K562 (cell line): ENCODE measurements at regions not wholly inside any gene's neighbourhood (a gene's known extent, or its start where the extent isn't known, plus 50 kb on each side); places are given as distances from the start of the nearest gene placed in this dataset.

Source experiments
- ATAC-seq: fragments of 200-7000 bp; cut with Tn5 transposase; 3 replicates; pipeline ENCODE4 v1.9.1; 2020; ENCODE audit warnings: moderate library complexity
- BruUV-seq: library from RNA; stranded (reverse); fragments of 400-500 nt; replicated peaks from 2 replicates; lab custom pipeline; 2021; lab: Mats Ljungman, UMichigan
- CTCF ChIA-PET: fragments of 300-600 bp; formaldehyde crosslinking; extraction: SDS; loops from one replicate; lab custom pipeline; 2021; ENCODE audit warnings: low intra/inter-chr PET ratio; lab: Yijun Ruan, JAX
- POLR2A ChIA-PET: fragments of 300-600, 350-650 bp; sonication (Branson Sonifier 250); formaldehyde crosslinking; extraction: SDS; loops from one replicate; lab custom pipeline; 2021; ENCODE audit warnings: antibody characterized with exemption, inconsistent platforms; lab: Yijun Ruan, JAX
- DNase-seq, 4 experiments: peaks; one replicate each; pipeline versions ENCODE4 v3.0.0 to v3.0.0-alpha.2; 2011 to 2018; ENCODE audit warnings: low spot score in 3 of 4, mixed read lengths in 3 of 4; ENCODE audit errors: extremely low read depth in 1 of 4
- FAIRE-seq: peaks from 2 replicates; lab custom pipeline; 2011; peaks lifted over from hg19 to GRCh38; lab: Jason Lieb, UNC
- H2AFZ ChIP-seq: 2 replicates; pipeline ENCODE4 v1.6.0; 2011; ENCODE audit warnings: low read depth, low read length, control low read depth, inconsistent platforms
- H3K27ac ChIP-seq: fragments of 200-600 bp; 3 replicates; pipeline ENCODE4 v1.8.0; 2011; ENCODE audit warnings: low read depth, mild to moderate bottlenecking, control low read depth, inconsistent platforms, low read length, moderate library complexity, mixed read lengths; ENCODE audit errors: extremely low read depth
- H3K27me3 ChIP-seq, 2 experiments: fragments of 300-600 bp in 1 of 2; 2 replicates in 1 of 2; 3 replicates in 1 of 2; pipeline versions ENCODE4 v1.6.0 to v1.8.0; 2011; ENCODE audit warnings: inconsistent platforms in 2 of 2, low read length in 2 of 2, mild to moderate bottlenecking in 1 of 2, mixed read lengths in 1 of 2, moderate library complexity in 1 of 2; ENCODE audit not compliant: control insufficient read depth in 2 of 2, insufficient read depth in 2 of 2
- H3K36me3 ChIP-seq: fragments of 300-600 bp; 3 replicates; pipeline ENCODE4 v1.8.0; 2011; ENCODE audit warnings: mild to moderate bottlenecking, low read length, inconsistent platforms; ENCODE audit not compliant: control insufficient read depth, insufficient read depth
- H3K4me1 ChIP-seq, 2 experiments: fragments of 200-600 bp in 1 of 2; replicated peaks in 1 of 2; 2 replicates in 1 of 2; 3 replicates in 1 of 2; pipeline versions ENCODE4 v1.5.1 to v1.8.0; 2011; ENCODE audit warnings: inconsistent platforms in 2 of 2, low read length in 2 of 2, mild to moderate bottlenecking in 1 of 2, mixed read lengths in 1 of 2, moderate library complexity in 1 of 2; ENCODE audit not compliant: control insufficient read depth in 2 of 2, insufficient read depth in 2 of 2
- H3K4me2 ChIP-seq: 2 replicates; pipeline ENCODE4 v1.6.1; 2011; ENCODE audit warnings: low read length, control low read depth, inconsistent platforms, mixed read lengths; ENCODE audit not compliant: insufficient read depth
- H3K4me3 ChIP-seq: fragments of 200-600 bp; sonication (generic), shearing (Covaris generic); 2 replicates; pipeline ENCODE4 v1.5.1; 2016; ENCODE audit warnings: control low read depth, inconsistent platforms
- H3K79me2 ChIP-seq: fragments of 200-600 bp; 3 replicates; pipeline ENCODE4 v1.8.0; 2011; ENCODE audit warnings: low read length, inconsistent platforms; ENCODE audit not compliant: control insufficient read depth, insufficient read depth
- H3K9ac ChIP-seq, 2 experiments: 2 replicates each; pipeline versions ENCODE4 v1.6.0 to v1.6.1; 2011; ENCODE audit warnings: low read depth in 2 of 2, low read length in 2 of 2, control low read depth in 1 of 2, inconsistent platforms in 1 of 2, mild to moderate bottlenecking in 1 of 2, mixed read lengths in 1 of 2; ENCODE audit not compliant: insufficient read depth in 1 of 2
- H3K9me1 ChIP-seq: one replicate; pipeline ENCODE4 v1.6.0; 2011; ENCODE audit warnings: inconsistent platforms, mild to moderate bottlenecking, low read length, moderate library complexity; ENCODE audit not compliant: control insufficient read depth, insufficient read depth
- H3K9me3 ChIP-seq: replicated peaks from 2 replicates; pipeline ENCODE4 v1.5.1; 2011; ENCODE audit warnings: low read depth, low read length, inconsistent platforms; ENCODE audit not compliant: control insufficient read depth, insufficient read depth
- H4K20me1 ChIP-seq: replicated peaks from 2 replicates; pipeline ENCODE4 v1.6.1; 2011; ENCODE audit warnings: low read length, inconsistent platforms, mixed read lengths; ENCODE audit not compliant: control insufficient read depth, insufficient read depth
- CHD2 ChIP-seq: IDR thresholded peaks from 2 replicates; pipeline ENCODE4 v1.6.1; 2011; ENCODE audit warnings: low read depth, low read length
- COPS2 ChIP-seq: fragments of 450-650 bp; conservative IDR thresholded peaks from 2 replicates; pipeline ENCODE4 v1.6.1; 2016; ENCODE audit warnings: mild to moderate bottlenecking, moderate library complexity
- DMBX1 ChIP-seq: fragments of 250-450 bp; sonication (Bioruptor Pico); IDR thresholded peaks from 2 replicates; pipeline ENCODE4 v1.8.0; 2022; ENCODE audit warnings: inconsistent platforms, mild to moderate bottlenecking, moderate library complexity, borderline replicate concordance
- HNRNPK ChIP-seq: fragments of 200-400 bp; formaldehyde crosslinking; IDR thresholded peaks from one replicate; pipeline ENCODE4 v1.6.1; 2018; ENCODE audit warnings: mild to moderate bottlenecking, low read depth, low read length; ENCODE audit not compliant: poor library complexity, severe bottlenecking
- ILK ChIP-seq: fragments of 450-650 bp; IDR thresholded peaks from 2 replicates; pipeline ENCODE4 v1.6.1; 2016; ENCODE audit warnings: missing genetic modification characterization, low read depth, mild to moderate bottlenecking, missing compliant biosample characterization, moderate library complexity, borderline replicate concordance
- MAZ ChIP-seq, 2 experiments: fragments of 450-650 bp in 1 of 2; sonication (generic) in 1 of 2; formaldehyde crosslinking; IDR thresholded peaks in 1 of 2; conservative IDR thresholded peaks in 1 of 2; 2 replicates each; pipeline versions ENCODE4 v1.4.0 to v1.5.0; 2020; ENCODE audit warnings: mild to moderate bottlenecking in 1 of 2, missing genetic modification reagents in 1 of 2
- NR3C1 ChIP-seq: sonication (generic); formaldehyde crosslinking; IDR thresholded peaks from 2 replicates; pipeline ENCODE4 v1.8.1; 2022; ENCODE audit warnings: missing genetic modification reagents
- SIX5 ChIP-seq, 2 experiments: IDR thresholded peaks; 2 replicates each; pipeline ENCODE4 v1.6.1; 2011; ENCODE audit warnings: low read length in 2 of 2, borderline replicate concordance in 1 of 2, low read depth in 1 of 2, mild to moderate bottlenecking in 1 of 2, moderate library complexity in 1 of 2; ENCODE audit not compliant: insufficient read depth in 1 of 2
- SMAD1 ChIP-seq: fragments of 150-350 bp; IDR thresholded peaks from 2 replicates; pipeline ENCODE4 v1.6.1; 2014; ENCODE audit warnings: low read length, low read depth; ENCODE audit not compliant: partially characterized antibody
- SNIP1 ChIP-seq: fragments of 450-650 bp; IDR thresholded peaks from 2 replicates; pipeline ENCODE4 v1.7.1; 2017; ENCODE audit warnings: low read depth, mild to moderate bottlenecking
- TRIM24 ChIP-seq, 2 experiments: fragments of 450-650 bp; IDR thresholded peaks; 2 replicates each; pipeline ENCODE4 v1.6.1; 2016
- ZNF146 ChIP-seq: IDR thresholded peaks from one replicate; pipeline ENCODE4 v1.6.1; 2018; ENCODE audit warnings: missing compliant biosample characterization; ENCODE audit not compliant: unreplicated experiment
- ZNF347 ChIP-seq: fragments of 450-650 bp; formaldehyde crosslinking; IDR thresholded peaks from 2 replicates; pipeline ENCODE4 v1.4.0; 2020; ENCODE audit warnings: low read depth, mild to moderate bottlenecking, moderate library complexity
- ZNF589 ChIP-seq: fragments of 200-800 bp; sonication (Bioruptor generic); IDR thresholded peaks from 2 replicates; pipeline ENCODE4 v1.6.1; 2016; ENCODE audit warnings: low read depth, missing genetic modification characterization, missing compliant biosample characterization
- WGBS: fragments of 100-300 bp; shearing (Covaris generic); methylation state at CpG from one replicate; pipeline ENCODE4 v1.1.6; 2016; ENCODE audit warnings: low coverage, mixed read lengths; ENCODE audit not compliant: insufficient coverage; ENCODE audit errors: missing lambda C conversion rate; 5-methylcytosine and 5-hydroxymethylcytosine counted together
- in situ Hi-C: fragments of 300-500 bp; cut with MboI; formaldehyde crosslinking; loops from 4 replicates; pipeline ENCODE4 v1.15.0; 2018; ENCODE audit warnings: inconsistent platforms, mixed read lengths
- intact Hi-C: fragments of 100-400 bp; cut with micrococcal nuclease; formaldehyde crosslinking; loops from 2 replicates; pipeline ENCODE4 v1.14.2; 2022
- TF ChIP-seq, protein P1 (sequence below): fragments of 250-450 bp; sonication (Bioruptor Pico); IDR thresholded peaks from 2 replicates; pipeline ENCODE4 v1.5.0; 2022; ENCODE audit warnings: mild to moderate bottlenecking
- TF ChIP-seq, protein P2 (sequence below), 2 experiments: fragments of 150-350 bp in 1 of 2; IDR thresholded peaks; 2 replicates each; pipeline ENCODE4 v1.6.1; 2012 to 2016; ENCODE audit warnings: low read depth in 2 of 2, low read length in 2 of 2, mild to moderate bottlenecking in 1 of 2, moderate library complexity in 1 of 2
- TF ChIP-seq, protein P3 (sequence below): fragments of 450-650 bp; formaldehyde crosslinking; IDR thresholded peaks from 2 replicates; pipeline ENCODE4 v1.4.0; 2020; ENCODE audit warnings: mild to moderate bottlenecking, moderate library complexity

DNA sequence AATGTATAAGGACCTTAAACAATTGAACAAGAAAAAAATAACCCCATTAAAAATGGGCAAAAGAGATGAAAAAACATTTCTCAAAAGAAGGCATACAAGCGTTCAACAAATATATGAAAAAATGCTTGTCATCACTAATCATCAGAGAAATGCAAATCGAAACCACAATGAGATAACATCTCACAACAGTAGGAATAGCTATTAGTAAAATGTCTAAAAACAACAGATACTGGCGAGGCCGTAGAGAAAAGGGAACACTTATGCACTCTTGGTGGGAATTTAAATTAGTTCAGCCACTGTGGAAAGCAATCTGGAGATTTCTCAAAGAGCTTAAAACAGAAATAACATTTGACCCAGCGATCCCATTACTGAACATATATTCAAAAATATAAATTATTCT lies 769.8 kb upstream of the MGAT4C start:
- Histone ChIP-seq H3K4me3 (no peak overlapping the region), H3K9ac (no peak overlapping the region), H3K9me3 (no peaks in the 10 kb centered on the region; the same call in 1 of the 2 replicates), H3K36me3 (no peaks in the 10 kb centered on the region), H3K4me2 (no peak overlapping the region), H3K27ac (no peak overlapping the region), H3K4me1 (no peaks in the 10 kb centered on the region), H4K20me1 (no peaks in the 10 kb centered on the region), H3K9me1 (no peaks in the 10 kb centered on the region), H3K79me2 (no peaks in the 10 kb centered on the region), H2AFZ (no peak overlapping the region), H3K27me3 (no peaks in the 10 kb centered on the region)
- no TSS peak for BruUV-seq
- CTCF ChIA-PET: no interaction called here
- ATAC-seq (no peak), DNase-seq (no peak), FAIRE-seq (no peak)
- in situ Hi-C loops: no loop called here
- POLR2A ChIA-PET: no interaction called here
- intact Hi-C loops: no loop called here
- 3% methylated on average over 5 of the region's 5 CpGs for WGBS
- TF ChIP-seq, protein P1, sequence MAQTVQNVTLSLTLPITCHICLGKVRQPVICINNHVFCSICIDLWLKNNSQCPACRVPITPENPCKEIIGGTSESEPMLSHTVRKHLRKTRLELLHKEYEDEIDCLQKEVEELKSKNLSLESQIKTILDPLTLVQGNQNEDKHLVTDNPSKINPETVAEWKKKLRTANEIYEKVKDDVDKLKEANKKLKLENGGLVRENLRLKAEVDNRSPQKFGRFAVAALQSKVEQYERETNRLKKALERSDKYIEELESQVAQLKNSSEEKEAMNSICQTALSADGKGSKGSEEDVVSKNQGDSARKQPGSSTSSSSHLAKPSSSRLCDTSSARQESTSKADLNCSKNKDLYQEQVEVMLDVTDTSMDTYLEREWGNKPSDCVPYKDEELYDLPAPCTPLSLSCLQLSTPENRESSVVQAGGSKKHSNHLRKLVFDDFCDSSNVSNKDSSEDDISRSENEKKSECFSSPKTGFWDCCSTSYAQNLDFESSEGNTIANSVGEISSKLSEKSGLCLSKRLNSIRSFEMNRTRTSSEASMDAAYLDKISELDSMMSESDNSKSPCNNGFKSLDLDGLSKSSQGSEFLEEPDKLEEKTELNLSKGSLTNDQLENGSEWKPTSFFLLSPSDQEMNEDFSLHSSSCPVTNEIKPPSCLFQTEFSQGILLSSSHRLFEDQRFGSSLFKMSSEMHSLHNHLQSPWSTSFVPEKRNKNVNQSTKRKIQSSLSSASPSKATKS (CRISPR knock-in tag): no peak
- TF ChIP-seq, protein P2, sequence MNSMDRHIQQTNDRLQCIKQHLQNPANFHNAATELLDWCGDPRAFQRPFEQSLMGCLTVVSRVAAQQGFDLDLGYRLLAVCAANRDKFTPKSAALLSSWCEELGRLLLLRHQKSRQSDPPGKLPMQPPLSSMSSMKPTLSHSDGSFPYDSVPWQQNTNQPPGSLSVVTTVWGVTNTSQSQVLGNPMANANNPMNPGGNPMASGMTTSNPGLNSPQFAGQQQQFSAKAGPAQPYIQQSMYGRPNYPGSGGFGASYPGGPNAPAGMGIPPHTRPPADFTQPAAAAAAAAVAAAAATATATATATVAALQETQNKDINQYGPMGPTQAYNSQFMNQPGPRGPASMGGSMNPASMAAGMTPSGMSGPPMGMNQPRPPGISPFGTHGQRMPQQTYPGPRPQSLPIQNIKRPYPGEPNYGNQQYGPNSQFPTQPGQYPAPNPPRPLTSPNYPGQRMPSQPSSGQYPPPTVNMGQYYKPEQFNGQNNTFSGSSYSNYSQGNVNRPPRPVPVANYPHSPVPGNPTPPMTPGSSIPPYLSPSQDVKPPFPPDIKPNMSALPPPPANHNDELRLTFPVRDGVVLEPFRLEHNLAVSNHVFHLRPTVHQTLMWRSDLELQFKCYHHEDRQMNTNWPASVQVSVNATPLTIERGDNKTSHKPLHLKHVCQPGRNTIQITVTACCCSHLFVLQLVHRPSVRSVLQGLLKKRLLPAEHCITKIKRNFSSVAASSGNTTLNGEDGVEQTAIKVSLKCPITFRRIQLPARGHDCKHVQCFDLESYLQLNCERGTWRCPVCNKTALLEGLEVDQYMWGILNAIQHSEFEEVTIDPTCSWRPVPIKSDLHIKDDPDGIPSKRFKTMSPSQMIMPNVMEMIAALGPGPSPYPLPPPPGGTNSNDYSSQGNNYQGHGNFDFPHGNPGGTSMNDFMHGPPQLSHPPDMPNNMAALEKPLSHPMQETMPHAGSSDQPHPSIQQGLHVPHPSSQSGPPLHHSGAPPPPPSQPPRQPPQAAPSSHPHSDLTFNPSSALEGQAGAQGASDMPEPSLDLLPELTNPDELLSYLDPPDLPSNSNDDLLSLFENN (IDR thresholded peaks at IDR 0.05; ENCODE audit: low read depth in 2 of 2, low read length in 2 of 2): no peak
- TF ChIP-seq CHD2 (no peak), ZNF589 (no peak), MAZ (CRISPR knock-in tag; conservative IDR thresholded peaks at IDR 0.05 in 1 of 2, IDR thresholded peaks at IDR 0.05 in 1 of 2) (no peak), SMAD1 (no peak), COPS2 (no peak), ZNF146 (CRISPR knock-in tag) (no peak), SIX5 (IDR thresholded peaks at IDR 0.05; ENCODE audit: borderline replicate concordance in 1 of 2, insufficient read depth in 1 of 2, low read depth in 1 of 2, low read length in 2 of 2) (no peak), DMBX1 (CRISPR knock-in tag) (no peak), TRIM24 (IDR thresholded peaks at IDR 0.05) (no peak), SNIP1 (no peak), NR3C1 (no peak), ILK (no peak), ZNF347 (no peak), HNRNPK (no peak)
- TF ChIP-seq, protein P3, sequence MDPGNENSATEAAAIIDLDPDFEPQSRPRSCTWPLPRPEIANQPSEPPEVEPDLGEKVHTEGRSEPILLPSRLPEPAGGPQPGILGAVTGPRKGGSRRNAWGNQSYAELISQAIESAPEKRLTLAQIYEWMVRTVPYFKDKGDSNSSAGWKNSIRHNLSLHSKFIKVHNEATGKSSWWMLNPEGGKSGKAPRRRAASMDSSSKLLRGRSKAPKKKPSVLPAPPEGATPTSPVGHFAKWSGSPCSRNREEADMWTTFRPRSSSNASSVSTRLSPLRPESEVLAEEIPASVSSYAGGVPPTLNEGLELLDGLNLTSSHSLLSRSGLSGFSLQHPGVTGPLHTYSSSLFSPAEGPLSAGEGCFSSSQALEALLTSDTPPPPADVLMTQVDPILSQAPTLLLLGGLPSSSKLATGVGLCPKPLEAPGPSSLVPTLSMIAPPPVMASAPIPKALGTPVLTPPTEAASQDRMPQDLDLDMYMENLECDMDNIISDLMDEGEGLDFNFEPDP (CRISPR knock-in tag): no peak
